H9 (cell line): ENCODE measurements at regions not wholly inside any gene's neighbourhood (a gene's known extent, or its start where the extent isn't known, plus 50 kb on each side); places are given as distances from the start of the nearest gene placed in this dataset.

Experiments
- DNase-seq: peaks from one replicate; pipeline ENCODE4 v3.0.0-alpha.2; 2017
- H2AFZ ChIP-seq: one replicate; pipeline ENCODE4 v1.6.1; 2013; ENCODE audit warnings: mild to moderate bottlenecking, low read length, control low read depth, moderate library complexity
- H2AK5ac ChIP-seq: 2 replicates; pipeline ENCODE4 v1.6.1; 2013; ENCODE audit warnings: low read length, control low read depth, mixed read lengths; ENCODE audit not compliant: insufficient read length
- H2BK120ac ChIP-seq: one replicate; pipeline ENCODE4 v1.6.1; 2013; ENCODE audit warnings: low read depth, mild to moderate bottlenecking, low read length, control low read depth, inconsistent platforms; ENCODE audit not compliant: poor library complexity, severe bottlenecking
- H2BK12ac ChIP-seq: 2 replicates; pipeline ENCODE4 v1.6.1; 2013; ENCODE audit warnings: low read length, control low read depth, mixed read lengths, low read depth; ENCODE audit not compliant: insufficient read length
- H2BK15ac ChIP-seq: 2 replicates; pipeline ENCODE4 v1.6.1; 2013; ENCODE audit warnings: low read depth, low read length, control low read depth
- H2BK20ac ChIP-seq: one replicate; pipeline ENCODE4 v1.6.1; 2013; ENCODE audit warnings: low read depth, mild to moderate bottlenecking, low read length, control low read depth, inconsistent platforms; ENCODE audit not compliant: poor library complexity, severe bottlenecking
- H2BK5ac ChIP-seq: 2 replicates; pipeline ENCODE4 v1.6.1; 2013; ENCODE audit warnings: low read length, control low read depth, mixed read lengths; ENCODE audit not compliant: insufficient read length
- H3K14ac ChIP-seq: 2 replicates; pipeline ENCODE4 v1.6.1; 2013; ENCODE audit warnings: low read length, control low read depth; ENCODE audit not compliant: insufficient read depth
- H3K18ac ChIP-seq: 2 replicates; pipeline ENCODE4 v1.6.1; 2013; ENCODE audit warnings: low read depth, mild to moderate bottlenecking, mixed read lengths, low read length, control low read depth; ENCODE audit not compliant: insufficient read length
- H3K23ac ChIP-seq: 2 replicates; pipeline ENCODE4 v1.6.1; 2013; ENCODE audit warnings: low read length, control low read depth, mixed read lengths, low read depth; ENCODE audit not compliant: insufficient read length
- H3K23me2 ChIP-seq: 2 replicates; pipeline ENCODE4 v1.6.1; 2013; ENCODE audit warnings: low read depth, mild to moderate bottlenecking, mixed read lengths, low read length, control low read depth; ENCODE audit not compliant: insufficient read length, poor library complexity, severe bottlenecking
- H3K27ac ChIP-seq: 2 replicates; pipeline ENCODE4 v1.5.1; 2013; ENCODE audit warnings: low read length, control low read depth, mixed read lengths, low read depth; ENCODE audit not compliant: insufficient read length
- H3K27me3 ChIP-seq: 2 replicates; pipeline ENCODE4 v1.6.1; 2013; ENCODE audit warnings: low read length, control low read depth, inconsistent platforms; ENCODE audit not compliant: insufficient read depth
- H3K4ac ChIP-seq: 2 replicates; pipeline ENCODE4 v1.6.1; 2013; ENCODE audit warnings: low read depth, mild to moderate bottlenecking, control low read depth, inconsistent platforms, low read length, moderate library complexity
- H3K4me1 ChIP-seq: 2 replicates; pipeline ENCODE4 v1.6.1; 2013; ENCODE audit warnings: low read length, control low read depth, inconsistent platforms; ENCODE audit not compliant: insufficient read depth
- H3K4me2 ChIP-seq: 2 replicates; pipeline ENCODE4 v1.6.1; 2013; ENCODE audit warnings: low read length, control low read depth, mixed read lengths; ENCODE audit not compliant: insufficient read length, insufficient read depth
- H3K56ac ChIP-seq: 2 replicates; pipeline ENCODE4 v1.6.1; 2013; ENCODE audit warnings: low read depth, mild to moderate bottlenecking, mixed read lengths, low read length, control low read depth; ENCODE audit not compliant: insufficient read length
- H3K79me1 ChIP-seq: 2 replicates; pipeline ENCODE4 v1.6.1; 2013; ENCODE audit warnings: low read depth, mild to moderate bottlenecking, moderate library complexity, low read length, control low read depth, inconsistent platforms; ENCODE audit not compliant: insufficient read depth, poor library complexity, severe bottlenecking
- H3K79me2 ChIP-seq: 2 replicates; pipeline ENCODE4 v1.6.1; 2013; ENCODE audit warnings: low read length, control low read depth, inconsistent platforms; ENCODE audit not compliant: insufficient read depth
- H3K9ac ChIP-seq: 2 replicates; pipeline ENCODE4 v1.6.1; 2013; ENCODE audit warnings: low read length, control low read depth, mixed read lengths; ENCODE audit not compliant: insufficient read length; ENCODE audit errors: extremely low read depth
- H3K9me3 ChIP-seq: one replicate; pipeline ENCODE4 v1.6.1; 2013; ENCODE audit warnings: low read depth, low read length, inconsistent platforms; ENCODE audit not compliant: control insufficient read depth
- H3T11ph ChIP-seq: one replicate; pipeline ENCODE4 v1.6.1; 2013; ENCODE audit warnings: mild to moderate bottlenecking, low read length, control low read depth, inconsistent platforms
- H4K20me1 ChIP-seq: one replicate; pipeline ENCODE4 v1.6.1; 2013; ENCODE audit not compliant: control insufficient read depth, insufficient read length, insufficient read depth
- H4K5ac ChIP-seq: 2 replicates; pipeline ENCODE4 v1.6.1; 2013; ENCODE audit warnings: low read depth, mild to moderate bottlenecking, mixed read lengths, low read length, control low read depth; ENCODE audit not compliant: insufficient read length
- H4K8ac ChIP-seq: replicated peaks from 2 replicates; pipeline ENCODE4 v1.6.1; 2013; ENCODE audit warnings: low read length, control low read depth, mixed read lengths, low read depth; ENCODE audit not compliant: insufficient read length
- H4K91ac ChIP-seq: 2 replicates; pipeline ENCODE4 v1.6.1; 2013; ENCODE audit warnings: low read depth, mild to moderate bottlenecking, moderate library complexity, mixed read lengths, low read length, control low read depth; ENCODE audit not compliant: insufficient read length
- H3K27ac Mint-ChIP-seq, 3 experiments: 2 replicates in 2 of 3; 3 replicates in 1 of 3; pipeline ENCODE4 v1.8.0; 2020 to 2021; ENCODE audit warnings: mixed read lengths in 3 of 3, mild to moderate bottlenecking in 1 of 3, moderate library complexity in 1 of 3
- H3K27me3 Mint-ChIP-seq: 2 replicates; pipeline ENCODE4 v1.8.0; 2021; ENCODE audit warnings: low read depth, mild to moderate bottlenecking, moderate library complexity, mixed read lengths
- H3K36me3 Mint-ChIP-seq, 3 experiments: 2 replicates in 2 of 3; 3 replicates in 1 of 3; pipeline ENCODE4 v1.8.0; 2020 to 2021; ENCODE audit warnings: low read depth in 3 of 3, mixed read lengths in 3 of 3; ENCODE audit not compliant: insufficient read depth in 1 of 3
- H3K4me1 Mint-ChIP-seq, 2 experiments: 2 replicates each; pipeline ENCODE4 v1.8.0; 2020; ENCODE audit warnings: mixed read lengths in 2 of 2
- H3K4me3 Mint-ChIP-seq, 2 experiments: 2 replicates in 1 of 2; 3 replicates in 1 of 2; pipeline ENCODE4 v1.8.0; 2020 to 2021; ENCODE audit warnings: mild to moderate bottlenecking in 2 of 2, mixed read lengths in 2 of 2, moderate library complexity in 1 of 2
- H3K9me3 Mint-ChIP-seq, 2 experiments: 2 replicates in 1 of 2; 3 replicates in 1 of 2; pipeline ENCODE4 v1.8.0; 2020; ENCODE audit warnings: mild to moderate bottlenecking in 2 of 2, mixed read lengths in 2 of 2, moderate library complexity in 1 of 2
- CTCF ChIP-seq: fragments of 200-600 bp; sonication (generic); conservative IDR thresholded peaks from 3 replicates; pipeline ENCODE4 v1.8.0; 2021; ENCODE audit warnings: antibody characterized with exemption, mild to moderate bottlenecking
- WGBS: extraction: QIAGEN DNeasy Blood & Tissue Kit; methylation state at CpG from one replicate; pipeline ENCODE4 v1.1.7; 2013; ENCODE audit warnings: missing lambda C conversion rate, low lambda C conversion rate, mixed read lengths; ENCODE audit not compliant: insufficient read length; ENCODE audit errors: extremely low coverage; 5-methylcytosine and 5-hydroxymethylcytosine counted together

- Histone ChIP-seq H3T11ph (no peak overlapping the region), H4K5ac (no peak overlapping the region), H2BK120ac (no peak overlapping the region), H3K9ac (no peak overlapping the region), H2BK15ac (no peak overlapping the region), H2BK20ac (no peak overlapping the region), H3K4me2 (no peak overlapping the region), H4K20me1 (no peaks in the 10 kb centered on the region), H2BK5ac (no peak overlapping the region), H2AK5ac (no peak overlapping the region), H3K56ac (no peak overlapping the region), H3K79me1 (no peaks in the 10 kb centered on the region), H3K9me3 (no peaks in the 10 kb centered on the region), H4K91ac (no peak overlapping the region), H3K4ac (no peak overlapping the region), H2BK12ac (no peak overlapping the region), H3K23ac (no peak overlapping the region), H3K4me1 (no peaks in the 10 kb centered on the region), H3K23me2 (no peaks in the 10 kb centered on the region), H3K79me2 (no peaks in the 10 kb centered on the region), H3K18ac (no peak overlapping the region), H3K27ac (no peak overlapping the region), H3K14ac (no peak overlapping the region), H4K8ac (no peak overlapping the region), H2AFZ (no peak overlapping the region), H3K27me3 (no peaks in the 10 kb centered on the region; the same call in 1 of the 2 replicates)
- peaks cover 2% of the 10 kb centered on the region; the same call in 1 of the 2 replicates for H3K27me3 Mint-ChIP-seq
- no peaks in the 10 kb centered on the region for H3K36me3 Mint-ChIP-seq
- no peak overlapping the region for H3K27ac Mint-ChIP-seq
- no peak for TF ChIP-seq CTCF
- peaks cover 6 to 8% of the 10 kb centered on the region in 2 experiments for H3K4me1 Mint-ChIP-seq
- no peak for DNase-seq
- no peak overlapping the region for H3K4me3 Mint-ChIP-seq
- WGBS, result no CpG with 5 or more reads among the region's 1 CpG
- H3K9me3 Mint-ChIP-seq, result no peaks in the 10 kb centered on the region
These were observed 227.0 kb upstream of the MARCKS start for GRCh38 chr6:113629975-113630737.
